Effector memory CD8-positive, alpha-beta T cell (primary cell): ENCODE measurements at regions not wholly inside any gene's neighbourhood (a gene's known extent, or its start where the extent isn't known, plus 50 kb on each side); places are given as distances from the start of the nearest gene placed in this dataset.

Source experiments
- ATAC-seq: fragments of 150-1000 bp; cut with Tn5 transposase; replicated peaks from 2 replicates; pipeline ENCODE4 v1.10.0; 2021; ENCODE audit warnings: mild to moderate bottlenecking, moderate library complexity
- DNase-seq, 3 experiments: peaks; one replicate each; pipeline ENCODE4 v3.0.0; 2021
- H3K27ac Mint-ChIP-seq, 2 donors: one replicate each; pipeline ENCODE4 v1.8.0; 2022; ENCODE audit warnings: mild to moderate bottlenecking in 2 of 2, mixed read lengths in 2 of 2, moderate library complexity in 2 of 2
- H3K27me3 Mint-ChIP-seq, 2 donors: one replicate each; pipeline ENCODE4 v1.8.0; 2022; ENCODE audit warnings: mixed read lengths in 2 of 2
- H3K36me3 Mint-ChIP-seq: one replicate; pipeline ENCODE4 v1.8.0; 2022; ENCODE audit warnings: mild to moderate bottlenecking, moderate library complexity, mixed read lengths; ENCODE audit not compliant: insufficient read depth
- H3K4me1 Mint-ChIP-seq, 2 donors: one replicate each; pipeline ENCODE4 v1.8.0; 2022; ENCODE audit warnings: low read depth in 2 of 2, mixed read lengths in 2 of 2
- H3K4me3 Mint-ChIP-seq, 2 donors: one replicate each; pipeline ENCODE4 v1.8.0; 2022; ENCODE audit warnings: mild to moderate bottlenecking in 2 of 2, mixed read lengths in 2 of 2, moderate library complexity in 2 of 2
- H3K9me3 Mint-ChIP-seq, 2 donors: one replicate each; pipeline ENCODE4 v1.8.0; 2022; ENCODE audit warnings: mixed read lengths in 2 of 2

DNA sequence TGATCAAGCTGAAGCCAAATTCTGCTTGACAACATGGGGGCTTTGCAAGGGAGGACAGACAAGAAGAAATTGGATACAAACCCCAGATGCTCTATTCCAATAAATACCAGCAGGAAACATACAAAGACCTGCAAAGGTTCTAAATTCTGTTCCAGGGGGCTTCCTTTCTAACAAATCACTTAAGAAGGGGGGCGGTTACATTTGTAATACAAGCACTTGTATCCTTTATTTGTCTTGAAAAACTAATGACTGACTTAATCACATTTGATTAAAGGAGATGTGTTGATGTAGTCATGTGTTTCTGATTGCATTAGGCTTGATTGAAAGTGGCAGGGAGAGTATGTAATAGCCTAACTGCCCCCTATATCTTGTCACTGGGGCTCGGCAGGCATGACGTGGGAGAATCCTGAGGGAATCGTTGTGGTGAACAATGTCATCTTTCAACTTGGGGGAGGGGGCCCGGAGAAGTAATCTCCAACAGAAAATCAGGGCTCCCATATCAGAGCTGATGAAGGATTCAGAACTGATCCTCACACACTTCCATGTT lies 361.7 kb downstream of the INSC start:
- H3K4me1 Mint-ChIP-seq, result no peaks in the 10 kb centered on the region
- H3K27ac Mint-ChIP-seq, result no peak overlapping the region
- no peak for DNase-seq
- no peak for ATAC-seq
- H3K27me3 Mint-ChIP-seq, result no peaks in the 10 kb centered on the region
- H3K4me3 Mint-ChIP-seq, result no peak overlapping the region
- peaks cover 0 to 2% of the 10 kb centered on the region in 2 donors for H3K9me3 Mint-ChIP-seq
- no peaks in the 10 kb centered on the region for H3K36me3 Mint-ChIP-seq

DNA sequence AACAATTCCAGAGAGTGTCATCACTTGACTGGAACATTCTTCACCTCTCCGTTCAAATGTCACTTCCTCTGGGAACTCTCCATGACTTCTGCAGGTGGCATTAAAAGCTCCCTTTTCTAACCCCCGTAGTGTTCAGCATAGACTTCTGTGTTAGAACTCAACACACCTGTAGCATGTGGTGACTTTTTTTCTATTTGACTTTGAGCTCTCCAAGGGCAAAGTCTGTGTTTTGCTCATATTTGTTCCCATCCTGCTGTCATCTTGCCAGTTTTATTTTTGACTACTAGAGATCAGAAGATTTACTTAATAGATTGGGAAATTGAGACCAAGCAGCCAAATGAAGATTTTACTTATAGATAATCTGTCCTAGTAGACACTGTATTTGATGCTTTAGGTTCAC lies 367.1 kb downstream of the INSC start:
- ATAC-seq (no peak), DNase-seq (no peak)
- Mint-ChIP-seq H3K27me3 (no peaks in the 10 kb centered on the region), H3K9me3 (peaks cover 2 to 9% of the 10 kb centered on the region in 2 donors), H3K4me3 (no peak overlapping the region), H3K27ac (no peak overlapping the region), H3K4me1 (no peaks in the 10 kb centered on the region), H3K36me3 (no peaks in the 10 kb centered on the region)

DNA sequence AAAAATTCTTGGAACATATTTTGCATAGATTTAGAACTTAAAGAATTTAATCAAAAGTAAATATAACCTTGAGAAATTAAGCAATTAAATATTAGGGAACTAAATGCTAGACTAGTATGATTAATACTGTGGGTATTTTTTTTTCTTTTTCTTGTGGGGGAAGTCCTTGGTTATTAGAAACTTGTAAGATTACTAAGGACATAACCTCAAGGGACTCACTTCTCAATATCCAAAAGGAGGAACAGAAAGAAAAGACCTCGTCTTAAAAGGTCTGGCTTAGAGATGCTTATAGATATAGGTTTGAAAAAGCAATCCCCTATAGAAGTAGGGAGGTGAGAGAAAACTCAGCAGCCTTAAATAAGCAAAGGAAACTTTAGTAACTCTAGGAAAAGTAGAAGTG lies 368.5 kb downstream of the INSC start:
- H3K4me1 Mint-ChIP-seq, result no peaks in the 10 kb centered on the region

DNA sequence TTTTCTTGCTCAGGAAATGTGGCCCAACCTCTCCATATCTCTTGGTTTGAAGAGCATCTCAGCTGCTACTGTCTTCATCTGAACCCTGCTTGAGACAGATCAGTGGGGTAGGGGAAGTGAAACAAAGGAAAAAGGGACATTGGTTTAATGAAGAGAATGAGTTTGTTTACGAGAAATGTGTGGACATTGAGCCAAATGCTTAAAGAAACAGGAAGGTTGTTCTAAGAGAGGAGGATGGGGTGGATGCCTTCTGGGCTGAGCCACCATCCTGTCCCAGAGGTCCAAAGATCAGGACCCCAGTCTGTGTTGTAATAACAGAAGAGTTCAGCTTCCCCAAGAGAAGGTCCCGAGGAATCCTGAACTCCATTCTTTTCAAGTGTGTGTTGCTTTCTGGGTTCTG lies 369.7 kb downstream of the INSC start:
- Mint-ChIP-seq H3K27me3 (no peaks in the 10 kb centered on the region), H3K9me3 (peaks cover 2 to 9% of the 10 kb centered on the region in 2 donors), H3K4me1 (no peaks in the 10 kb centered on the region), H3K36me3 (no peaks in the 10 kb centered on the region), H3K27ac (no peak overlapping the region), H3K4me3 (no peak overlapping the region)
- ATAC-seq, result no peak
- no peak for DNase-seq

More for the DNA sequence above, 368.5 kb downstream of the INSC start:
- Mint-ChIP-seq H3K27me3 (no peaks in the 10 kb centered on the region), H3K27ac (no peak overlapping the region), H3K9me3 (peaks cover 2 to 9% of the 10 kb centered on the region in 2 donors), H3K36me3 (no peaks in the 10 kb centered on the region), H3K4me3 (no peak overlapping the region)
- no peak for DNase-seq
- ATAC-seq, result no peak

DNA sequence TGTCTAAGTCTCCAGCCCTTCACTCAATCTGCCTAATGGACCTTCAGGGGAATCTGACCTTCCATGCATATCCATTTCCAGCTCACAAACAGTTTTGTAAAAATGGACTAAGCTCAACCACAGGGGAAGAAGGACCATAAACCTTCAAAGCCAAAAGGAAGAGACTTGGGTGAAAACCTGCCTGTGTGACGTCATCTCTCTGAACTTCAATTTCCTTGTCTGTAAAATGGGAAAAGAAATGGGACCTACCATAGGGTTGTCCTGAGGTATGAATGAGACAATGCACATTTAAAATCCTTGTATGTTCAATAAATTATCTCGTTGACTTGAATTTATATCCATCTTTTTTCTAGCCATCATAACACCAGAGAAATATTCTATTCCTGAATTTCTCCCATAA lies 370.7 kb downstream of the INSC start:
- H3K27me3 Mint-ChIP-seq, result no peaks in the 10 kb centered on the region
- H3K27ac Mint-ChIP-seq, result no peak overlapping the region
- H3K36me3 Mint-ChIP-seq, result no peaks in the 10 kb centered on the region
- ATAC-seq (no peak), DNase-seq (no peak)
- peaks cover 2 to 11% of the 10 kb centered on the region in 2 donors for H3K9me3 Mint-ChIP-seq
- no peak overlapping the region for H3K4me3 Mint-ChIP-seq
- no peaks in the 10 kb centered on the region for H3K4me1 Mint-ChIP-seq

DNA sequence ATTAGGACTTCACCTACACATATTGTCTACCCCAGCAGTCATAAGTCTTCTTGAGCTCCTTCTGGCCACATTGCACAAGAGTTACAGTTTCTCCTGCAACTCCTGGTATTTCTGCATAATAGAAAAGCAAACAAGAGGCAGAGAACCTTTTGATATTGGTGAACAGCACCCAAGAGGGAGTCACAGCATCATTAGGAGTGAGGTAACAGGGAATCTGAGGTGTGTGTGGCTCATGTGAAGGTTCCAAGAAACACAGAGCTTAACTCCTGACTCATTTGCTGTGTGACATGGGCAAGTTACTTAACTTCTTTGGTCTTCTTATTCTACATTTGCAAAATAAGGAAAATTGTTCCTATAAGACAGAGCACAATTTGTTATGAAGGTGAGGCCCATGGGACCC lies 374.6 kb downstream of the INSC start:
- Mint-ChIP-seq H3K27ac (no peak overlapping the region), H3K4me1 (no peaks in the 10 kb centered on the region), H3K4me3 (no peak overlapping the region), H3K27me3 (no peaks in the 10 kb centered on the region), H3K36me3 (no peaks in the 10 kb centered on the region), H3K9me3 (peaks cover 3 to 8% of the 10 kb centered on the region in 2 donors)
- ATAC-seq (no peak), DNase-seq (no peak)

DNA sequence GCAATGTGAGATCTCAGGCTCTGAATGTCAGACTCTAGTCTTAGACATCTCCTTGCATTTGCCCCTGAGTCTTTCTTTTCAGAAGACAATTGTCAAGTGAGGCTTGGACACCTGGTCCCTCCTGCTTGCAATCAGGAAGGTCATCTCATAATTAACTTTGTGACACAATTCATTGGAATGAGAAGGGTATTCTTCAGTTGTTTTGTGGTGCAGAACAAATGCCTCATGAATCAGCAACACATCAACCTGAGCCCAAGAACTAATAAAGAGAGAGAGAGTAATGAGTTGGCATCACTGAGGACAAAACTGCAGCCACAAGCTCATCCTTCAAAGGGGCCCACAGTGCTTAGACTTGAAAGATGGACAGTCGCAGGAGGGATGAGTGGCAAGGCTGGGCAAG lies 375.8 kb downstream of the INSC start:
- no peak overlapping the region for H3K4me3 Mint-ChIP-seq
- no peaks in the 10 kb centered on the region for H3K27me3 Mint-ChIP-seq
- H3K27ac Mint-ChIP-seq, result no peak overlapping the region
- DNase-seq (no peak), ATAC-seq (no peak)
- H3K4me1 Mint-ChIP-seq, result no peaks in the 10 kb centered on the region
- peaks cover 3 to 8% of the 10 kb centered on the region in 2 donors for H3K9me3 Mint-ChIP-seq
- no peaks in the 10 kb centered on the region for H3K36me3 Mint-ChIP-seq

DNA sequence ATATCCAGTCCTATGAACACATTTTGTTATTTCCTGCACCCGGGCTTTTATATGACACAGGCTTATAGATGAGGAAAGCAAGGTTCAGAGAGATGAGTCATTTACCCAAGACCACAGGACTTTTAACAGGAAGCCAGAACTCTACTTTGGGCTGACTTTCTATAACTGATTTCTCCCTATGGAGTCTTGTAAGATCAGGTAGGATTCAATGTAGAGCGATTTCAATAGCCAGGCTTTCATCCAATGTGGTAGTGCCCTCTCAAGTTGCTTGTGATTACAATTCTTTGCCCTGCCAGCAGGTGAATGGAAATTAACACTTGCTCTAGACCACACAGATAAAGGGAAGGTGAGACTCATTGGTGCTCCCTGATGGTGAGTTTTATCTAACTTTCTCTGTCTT lies 378.3 kb downstream of the INSC start:
- ATAC-seq, result no peak

DNA sequence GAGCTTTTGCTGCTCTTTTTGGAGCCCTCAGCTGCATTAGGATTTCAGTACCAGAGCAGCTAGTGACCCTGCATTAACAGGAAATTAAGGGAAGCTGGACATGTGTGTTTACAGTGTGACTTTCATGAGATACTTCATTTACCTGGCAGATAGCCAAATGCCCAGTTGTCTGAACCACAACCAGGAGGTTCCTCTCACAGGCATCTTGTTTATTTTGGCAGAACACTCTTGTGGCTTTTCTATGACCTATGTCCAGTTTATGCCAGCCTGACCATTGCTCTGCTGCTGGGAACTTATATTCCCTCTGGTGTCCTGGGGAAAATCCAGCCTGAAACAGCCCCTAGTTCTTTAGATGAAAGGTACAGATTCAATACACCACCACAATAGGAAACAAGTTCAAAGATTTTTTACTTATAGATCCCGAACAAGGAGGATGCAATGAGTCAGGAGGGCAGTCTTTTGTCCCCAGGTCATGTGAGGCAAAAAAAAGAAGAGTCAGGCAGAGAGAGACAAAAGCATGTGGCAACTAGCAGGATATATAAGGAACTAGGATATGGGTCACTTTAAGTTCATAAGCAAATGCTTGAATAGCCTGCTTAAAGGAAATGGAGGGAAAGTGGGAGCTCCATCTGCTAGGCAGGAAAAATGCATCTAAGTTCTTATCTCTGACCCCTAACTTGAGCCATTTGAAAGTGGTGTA lies 379.3 kb downstream of the INSC start:
- H3K9me3 Mint-ChIP-seq, result peaks cover 3 to 8% of the 10 kb centered on the region in 2 donors

More for the DNA sequence above, 378.3 kb downstream of the INSC start:
- Mint-ChIP-seq H3K4me1 (no peaks in the 10 kb centered on the region), H3K27me3 (no peaks in the 10 kb centered on the region), H3K36me3 (no peaks in the 10 kb centered on the region), H3K9me3 (peaks cover 3 to 8% of the 10 kb centered on the region in 2 donors), H3K4me3 (no peak overlapping the region), H3K27ac (peak overlapping the region in 1 of 2 donors; percentile 4)
- no peak for DNase-seq

DNA sequence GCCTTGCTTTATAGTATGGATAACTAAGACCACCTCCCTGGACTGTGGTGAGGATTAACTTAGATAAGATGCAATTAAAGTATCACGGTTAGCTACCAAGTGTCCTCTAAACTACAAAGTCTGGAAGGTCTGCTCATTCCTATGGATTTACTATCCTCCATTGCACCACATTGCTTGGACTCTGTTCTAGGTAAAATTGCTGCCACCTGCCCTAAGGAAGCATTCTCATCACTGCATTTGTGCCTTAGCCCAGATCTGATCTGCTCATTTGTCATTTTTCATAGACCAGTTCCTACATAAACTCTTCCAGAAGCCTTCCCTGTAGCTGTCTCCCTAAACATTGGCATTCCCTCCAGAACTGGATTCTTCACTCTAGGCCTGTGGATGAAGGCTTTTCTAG lies 380.0 kb downstream of the INSC start:
- Mint-ChIP-seq H3K36me3 (no peaks in the 10 kb centered on the region), H3K9me3 (peaks cover 7 to 8% of the 10 kb centered on the region in 2 donors), H3K27ac (no peak overlapping the region), H3K4me1 (no peaks in the 10 kb centered on the region), H3K4me3 (no peak overlapping the region), H3K27me3 (no peaks in the 10 kb centered on the region)
- DNase-seq, result no peak
- ATAC-seq, result no peak

More for the DNA sequence above, 379.3 kb downstream of the INSC start:
- H3K36me3 Mint-ChIP-seq, result no peaks in the 10 kb centered on the region
- H3K27me3 Mint-ChIP-seq, result no peaks in the 10 kb centered on the region
- DNase-seq (no peak), ATAC-seq (no peak)
- H3K4me3 Mint-ChIP-seq, result no peak overlapping the region
- no peaks in the 10 kb centered on the region for H3K4me1 Mint-ChIP-seq
- no peak overlapping the region for H3K27ac Mint-ChIP-seq

DNA sequence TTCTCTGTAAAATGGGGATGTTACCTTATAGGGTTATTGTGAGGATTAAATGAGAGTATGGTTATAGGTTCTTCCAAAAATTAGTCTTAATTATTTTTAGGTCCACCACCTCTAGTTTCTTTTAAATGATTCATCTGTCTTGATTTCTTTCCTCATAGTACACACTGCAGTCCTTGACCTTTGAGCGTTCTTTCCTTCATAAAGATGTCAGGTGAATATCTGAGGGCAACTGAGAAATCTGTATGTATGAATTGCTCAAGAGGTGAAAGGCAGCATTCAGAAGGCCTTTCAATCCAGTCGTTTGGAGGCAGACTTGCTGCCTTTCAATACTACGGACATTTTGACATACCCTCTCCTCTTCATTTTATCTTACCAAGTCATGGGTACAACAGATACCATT lies 380.7 kb downstream of the INSC start:
- Mint-ChIP-seq H3K4me3 (no peak overlapping the region), H3K36me3 (no peaks in the 10 kb centered on the region), H3K27me3 (no peaks in the 10 kb centered on the region), H3K27ac (no peak overlapping the region), H3K9me3 (peaks cover 6 to 7% of the 10 kb centered on the region in 2 donors), H3K4me1 (no peaks in the 10 kb centered on the region)
- DNase-seq (no peak), ATAC-seq (no peak)

DNA sequence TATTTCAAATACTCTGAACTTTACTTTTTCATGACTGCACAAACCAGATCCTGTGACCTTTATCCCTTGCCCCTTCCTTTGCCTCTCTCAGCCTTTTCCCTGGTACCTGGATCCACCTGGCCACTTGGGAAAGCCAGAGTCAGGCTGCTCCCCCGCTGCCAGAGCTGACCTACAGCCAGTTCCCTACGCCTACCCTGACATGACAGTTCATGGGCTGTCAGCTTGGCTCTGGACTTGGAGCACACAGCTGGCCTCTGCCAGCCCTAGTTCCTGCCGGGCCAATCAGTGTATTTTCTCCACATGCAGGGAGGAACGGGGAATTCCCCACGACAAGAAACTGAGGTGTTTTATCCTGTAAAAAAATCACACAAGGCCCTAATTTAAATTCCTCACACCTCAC lies 382.6 kb downstream of the INSC start:
- H3K9me3 Mint-ChIP-seq, result peaks cover 0 to 5% of the 10 kb centered on the region in 2 donors
- ATAC-seq, result no peak
- H3K27ac Mint-ChIP-seq, result no peak overlapping the region
- no peaks in the 10 kb centered on the region for H3K27me3 Mint-ChIP-seq
- no peaks in the 10 kb centered on the region for H3K36me3 Mint-ChIP-seq
- no peak for DNase-seq
- no peak overlapping the region for H3K4me3 Mint-ChIP-seq
- H3K4me1 Mint-ChIP-seq, result no peaks in the 10 kb centered on the region

DNA sequence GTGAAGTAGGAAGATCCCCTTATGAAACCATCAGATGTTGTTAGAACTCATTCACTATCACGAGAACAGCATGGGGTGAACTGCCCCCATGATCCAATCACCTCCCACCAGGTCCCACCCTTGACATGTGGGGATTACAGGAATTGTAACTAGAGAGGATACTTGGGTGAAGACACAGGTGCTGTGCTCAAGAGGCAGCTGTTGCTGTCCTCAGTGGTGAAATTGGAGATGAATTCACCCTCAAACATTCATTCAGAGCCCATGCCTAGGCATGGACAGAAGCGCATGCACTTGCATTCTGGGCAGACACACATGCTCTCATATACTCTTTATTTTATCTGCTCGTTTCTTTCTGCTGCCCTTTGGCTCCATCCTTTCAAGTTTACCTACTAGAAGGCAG lies 385.0 kb downstream of the INSC start:
- Mint-ChIP-seq H3K4me1 (no peaks in the 10 kb centered on the region), H3K36me3 (no peaks in the 10 kb centered on the region), H3K27me3 (no peaks in the 10 kb centered on the region), H3K9me3 (peaks cover 0 to 9% of the 10 kb centered on the region in 2 donors), H3K4me3 (no peak overlapping the region), H3K27ac (no peak overlapping the region)
- no peak for ATAC-seq
- no peak for DNase-seq

DNA sequence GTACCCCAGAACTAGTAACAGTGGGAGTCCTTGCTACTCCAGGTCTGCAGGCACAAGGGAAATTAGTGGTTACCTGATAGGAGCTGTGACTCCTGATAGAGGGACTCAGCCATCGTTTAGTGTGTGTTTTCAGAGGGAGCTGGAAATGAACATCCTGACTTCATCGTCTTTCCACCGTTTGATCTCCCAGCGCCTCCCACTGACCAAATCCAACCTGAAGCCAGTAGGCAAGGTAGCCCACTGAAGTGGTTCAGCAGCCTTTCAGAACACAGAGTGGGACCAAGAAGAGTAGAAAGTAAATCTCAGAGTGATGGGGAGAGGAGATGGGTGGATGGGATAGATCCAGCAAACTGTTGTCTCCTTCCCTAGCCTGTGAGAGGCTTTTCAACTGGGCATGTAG lies 385.9 kb downstream of the INSC start:
- no peak for ATAC-seq
- H3K9me3 Mint-ChIP-seq, result peaks cover 0 to 11% of the 10 kb centered on the region in 2 donors
- no peak overlapping the region for H3K27ac Mint-ChIP-seq
- no peaks in the 10 kb centered on the region for H3K4me1 Mint-ChIP-seq
- DNase-seq, result no peak
- H3K4me3 Mint-ChIP-seq, result no peak overlapping the region
- H3K27me3 Mint-ChIP-seq, result no peaks in the 10 kb centered on the region
- no peaks in the 10 kb centered on the region for H3K36me3 Mint-ChIP-seq
